22Rv1 (cell line): ENCODE measurements at regions not wholly inside any gene's neighbourhood (a gene's known extent, or its start where the extent isn't known, plus 50 kb on each side); places are given as distances from the start of the nearest gene placed in this dataset.

Experiments
- ZFX ChIP-seq: fragments of 450-650 bp; IDR thresholded peaks from 2 replicates; pipeline ENCODE4 v1.6.1; 2017; ENCODE audit warnings: antibody characterized with exemption, borderline replicate concordance
- TF ChIP-seq, protein P1 (sequence below): fragments of 450-650 bp; IDR thresholded peaks from 2 replicates; pipeline ENCODE4 v1.5.1; 2017; ENCODE audit warnings: mild to moderate bottlenecking

DNA sequence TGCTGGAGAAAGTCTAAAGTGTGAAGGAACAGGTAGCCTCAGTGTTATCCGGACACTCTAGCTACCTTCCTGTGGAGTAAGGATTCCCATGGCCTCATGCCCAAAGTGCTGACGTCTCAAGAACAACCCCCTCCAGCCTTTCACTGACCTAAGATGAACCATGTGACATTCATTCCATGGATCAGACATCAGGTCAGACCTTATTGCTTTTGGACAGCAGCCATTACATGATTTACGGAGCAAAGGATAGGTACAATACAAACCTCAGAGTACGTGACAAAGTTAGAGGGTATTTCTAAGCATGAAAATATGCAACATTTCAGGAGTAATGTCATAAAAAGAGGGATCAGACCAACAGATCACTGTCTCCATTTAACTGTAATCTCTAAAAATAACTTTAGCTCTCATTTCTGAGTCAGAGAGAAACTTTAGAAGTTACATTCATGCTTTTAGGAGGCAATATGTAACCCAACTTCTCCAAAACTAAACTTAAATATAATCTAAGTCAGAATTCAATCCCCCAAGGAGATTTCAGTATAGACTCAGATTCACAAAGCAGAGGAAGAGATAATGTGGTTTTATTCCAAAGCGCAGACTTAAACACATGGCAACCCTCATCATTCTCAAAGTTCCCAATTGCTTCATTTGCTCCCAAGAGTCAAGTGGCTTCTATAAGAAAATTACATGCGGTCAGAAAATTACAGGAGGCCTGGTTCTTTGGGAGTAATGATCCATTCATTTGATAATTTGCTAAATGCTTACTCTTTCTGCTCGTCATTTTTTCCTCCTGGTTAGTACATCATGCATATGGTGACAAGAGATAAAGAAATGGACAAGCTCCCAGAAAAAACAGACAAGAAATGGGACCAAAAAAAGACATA lies 280.4 kb downstream of the SETD4 start:
- TF ChIP-seq, protein P1, sequence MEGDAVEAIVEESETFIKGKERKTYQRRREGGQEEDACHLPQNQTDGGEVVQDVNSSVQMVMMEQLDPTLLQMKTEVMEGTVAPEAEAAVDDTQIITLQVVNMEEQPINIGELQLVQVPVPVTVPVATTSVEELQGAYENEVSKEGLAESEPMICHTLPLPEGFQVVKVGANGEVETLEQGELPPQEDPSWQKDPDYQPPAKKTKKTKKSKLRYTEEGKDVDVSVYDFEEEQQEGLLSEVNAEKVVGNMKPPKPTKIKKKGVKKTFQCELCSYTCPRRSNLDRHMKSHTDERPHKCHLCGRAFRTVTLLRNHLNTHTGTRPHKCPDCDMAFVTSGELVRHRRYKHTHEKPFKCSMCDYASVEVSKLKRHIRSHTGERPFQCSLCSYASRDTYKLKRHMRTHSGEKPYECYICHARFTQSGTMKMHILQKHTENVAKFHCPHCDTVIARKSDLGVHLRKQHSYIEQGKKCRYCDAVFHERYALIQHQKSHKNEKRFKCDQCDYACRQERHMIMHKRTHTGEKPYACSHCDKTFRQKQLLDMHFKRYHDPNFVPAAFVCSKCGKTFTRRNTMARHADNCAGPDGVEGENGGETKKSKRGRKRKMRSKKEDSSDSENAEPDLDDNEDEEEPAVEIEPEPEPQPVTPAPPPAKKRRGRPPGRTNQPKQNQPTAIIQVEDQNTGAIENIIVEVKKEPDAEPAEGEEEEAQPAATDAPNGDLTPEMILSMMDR, result no peak
- no peak for TF ChIP-seq ZFX
